Right lobe of liver (tissue), 6 donors: ENCODE measurements at regions not wholly inside any gene's neighbourhood (a gene's known extent, or its start where the extent isn't known, plus 50 kb on each side); places are given as distances from the start of the nearest gene placed in this dataset.

ENCODE experiments used
- ATAC-seq, 4 donors: fragments of 200-7000 bp; cut with Tn5 transposase; one replicate each; pipeline ENCODE4 v1.9.1; 2020; ENCODE audit warnings: mild to moderate bottlenecking in 4 of 4, moderate library complexity in 4 of 4
- DNase-seq, 3 donors: peaks; one replicate each; pipeline ENCODE4 v3.0.0-alpha.2; 2020
- H3K27ac ChIP-seq, 3 donors: fragments of 200-600 bp; one replicate each; pipeline ENCODE4 v1.8.0; 2022
- H3K27me3 ChIP-seq, 2 donors: fragments of 200-600 bp; one replicate each; pipeline ENCODE4 v1.8.0; 2022
- H3K36me3 ChIP-seq, 4 donors: fragments of 200-600 bp; sonication (generic) in 1 of 4; one replicate each; pipeline versions ENCODE4 v1.5.1 to v1.8.0; 2017 to 2022; ENCODE audit warnings: control low read depth in 1 of 4
- H3K4me1 ChIP-seq, 4 donors: fragments of 200-600 bp; sonication (generic) in 1 of 4; one replicate each; pipeline versions ENCODE4 v1.5.1 to v1.8.0; 2017 to 2022; ENCODE audit warnings: control low read depth in 1 of 4
- H3K4me3 ChIP-seq, 3 donors: fragments of 200-600 bp; one replicate each; pipeline ENCODE4 v1.8.0; 2022
- H3K9me3 ChIP-seq, 4 donors: fragments of 200-600 bp; sonication (generic) in 1 of 4; one replicate each; pipeline versions ENCODE4 v1.5.1 to v1.8.0; 2017 to 2022; ENCODE audit warnings: control low read depth in 1 of 4
- CTCF ChIP-seq, 4 donors: fragments of 200-600 bp in 3 of 4; fragments of 450-650 bp in 1 of 4; IDR thresholded peaks; one replicate each; pipeline versions ENCODE4 v1.5.1 to v1.8.0; 2016 to 2022; ENCODE audit warnings: antibody characterized with exemption in 4 of 4, mild to moderate bottlenecking in 2 of 4
- POLR2A ChIP-seq: fragments of 450-650 bp; IDR thresholded peaks from one replicate; pipeline ENCODE4 v1.6.1; 2017; ENCODE audit warnings: antibody characterized with exemption, mild to moderate bottlenecking
- WGBS: methylation state at CpG from one replicate; pipeline ENCODE4 v1.1.6; 2018; ENCODE audit warnings: low coverage, low lambda C conversion rate; ENCODE audit not compliant: insufficient coverage; ENCODE audit errors: missing lambda C conversion rate; 5-methylcytosine and 5-hydroxymethylcytosine counted together
- intact Hi-C, 2 donors: fragments of 100-400 bp; cut with DNase I; formaldehyde crosslinking; loops; one replicate each; pipeline versions ENCODE4 v1.11.2 to v1.14.1; 2022
- donor health status: DM: no; HTN: yes; CAD: no.
- donor health status: DM: no; HTN: no; CAD: no.
- donor health status: DM: no; HTN: no; CAD: no.
- donor health status: DM: no; HTN: yes; CAD: no.
- donor health status: DM: no; HTN: yes; CAD: no.

- H3K27ac ChIP-seq: no peak overlapping the region
- H3K27me3 ChIP-seq: no peaks in the 10 kb centered on the region
- DNase-seq: no peak
- TF ChIP-seq POLR2A (no peak), CTCF (IDR thresholded peaks at IDR 0.05) (no peak)
- H3K4me1 ChIP-seq: no peaks in the 10 kb centered on the region
- ATAC-seq: no peak
- no peak overlapping the region for H3K4me3 ChIP-seq
- H3K36me3 ChIP-seq: no peaks in the 10 kb centered on the region
- intact Hi-C loops: no loop called here
- H3K9me3 ChIP-seq: no peaks in the 10 kb centered on the region
- WGBS: 23% methylated on average over 2 of the region's 3 CpGs
These were observed 112.1 kb upstream of the ABCB5 start for GRCh38 chr7:20503278-20503950.

GRCh38 chr7:20504060-20504459 lies 111.4 kb upstream of the ABCB5 start:
- no peak for TF ChIP-seq POLR2A
- TF ChIP-seq CTCF (IDR thresholded peaks at IDR 0.05): no peak
- ATAC-seq (no peak), DNase-seq (no peak)
- Histone ChIP-seq H3K9me3 (no peaks in the 10 kb centered on the region), H3K27ac (no peak overlapping the region), H3K4me3 (no peak overlapping the region), H3K36me3 (no peaks in the 10 kb centered on the region), H3K27me3 (no peaks in the 10 kb centered on the region), H3K4me1 (no peaks in the 10 kb centered on the region)
- intact Hi-C loops: no loop called here
- 43% methylated on average over 3 of the region's 3 CpGs for WGBS

GRCh38 chr7:20506175-20506574 lies 109.3 kb upstream of the ABCB5 start:
- no peak overlapping the region for H3K4me3 ChIP-seq
- no peak for TF ChIP-seq POLR2A
- no peak for TF ChIP-seq CTCF (IDR thresholded peaks at IDR 0.05)
- intact Hi-C loops: no loop called here

GRCh38 chr7:20507157-20507556 lies 108.3 kb upstream of the ABCB5 start:
- Histone ChIP-seq H3K9me3 (no peaks in the 10 kb centered on the region), H3K4me1 (no peaks in the 10 kb centered on the region), H3K36me3 (no peaks in the 10 kb centered on the region), H3K4me3 (no peak overlapping the region), H3K27ac (no peak overlapping the region), H3K27me3 (no peaks in the 10 kb centered on the region)
- 82% methylated on average over 1 of the region's 1 CpG for WGBS
- ATAC-seq (no peak), DNase-seq (no peak)
- no peak for TF ChIP-seq POLR2A
- TF ChIP-seq CTCF (IDR thresholded peaks at IDR 0.05): no peak
- intact Hi-C loops: no loop called here

More at GRCh38 chr7:20506175-20506574, 109.3 kb upstream of the ABCB5 start:
- Histone ChIP-seq H3K9me3 (no peaks in the 10 kb centered on the region), H3K36me3 (no peaks in the 10 kb centered on the region), H3K27me3 (no peaks in the 10 kb centered on the region), H3K4me1 (no peaks in the 10 kb centered on the region), H3K27ac (no peak overlapping the region)
- DNase-seq: no peak
- no peak for ATAC-seq
- 50% methylated on average over 2 of the region's 2 CpGs for WGBS
